Lower leg skin (tissue), 3 donors: ENCODE measurements at regions not wholly inside any gene's neighbourhood (a gene's known extent, or its start where the extent isn't known, plus 50 kb on each side); places are given as distances from the start of the nearest gene placed in this dataset.

Experiments used
- POLR2A ChIP-seq, 2 donors: fragments of 450-650 bp; IDR thresholded peaks; one replicate each; pipeline ENCODE4 v1.6.1; 2016 to 2017; ENCODE audit warnings: antibody characterized with exemption in 2 of 2, mild to moderate bottlenecking in 1 of 2, moderate library complexity in 1 of 2
- TF ChIP-seq, protein P1 (sequence below), 3 donors: fragments of 450-650 bp; IDR thresholded peaks; one replicate each; pipeline ENCODE4 v1.5.1; 2016; ENCODE audit warnings: antibody characterized with exemption in 3 of 3, mild to moderate bottlenecking in 3 of 3, moderate library complexity in 2 of 3

DNA sequence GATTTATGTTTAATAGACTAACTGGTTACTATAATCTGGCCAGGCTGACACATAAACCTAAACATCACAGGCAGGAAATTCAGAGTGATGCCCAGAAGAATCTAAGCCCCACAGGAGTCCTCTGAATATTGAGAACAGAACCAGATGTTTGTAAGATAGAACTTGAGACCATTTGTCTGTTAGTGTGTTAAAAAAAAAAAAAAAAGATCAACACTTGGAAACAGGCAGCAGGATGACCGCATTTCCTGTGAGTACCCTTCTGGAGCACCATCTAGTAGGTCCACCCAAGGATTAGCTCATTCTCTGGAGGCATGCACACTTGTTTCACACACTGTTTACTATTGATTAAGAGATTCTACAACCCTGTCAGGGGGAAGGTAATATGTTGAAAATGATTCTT is 111.4 kb upstream of the VANGL1 start:
- TF ChIP-seq, protein P1, sequence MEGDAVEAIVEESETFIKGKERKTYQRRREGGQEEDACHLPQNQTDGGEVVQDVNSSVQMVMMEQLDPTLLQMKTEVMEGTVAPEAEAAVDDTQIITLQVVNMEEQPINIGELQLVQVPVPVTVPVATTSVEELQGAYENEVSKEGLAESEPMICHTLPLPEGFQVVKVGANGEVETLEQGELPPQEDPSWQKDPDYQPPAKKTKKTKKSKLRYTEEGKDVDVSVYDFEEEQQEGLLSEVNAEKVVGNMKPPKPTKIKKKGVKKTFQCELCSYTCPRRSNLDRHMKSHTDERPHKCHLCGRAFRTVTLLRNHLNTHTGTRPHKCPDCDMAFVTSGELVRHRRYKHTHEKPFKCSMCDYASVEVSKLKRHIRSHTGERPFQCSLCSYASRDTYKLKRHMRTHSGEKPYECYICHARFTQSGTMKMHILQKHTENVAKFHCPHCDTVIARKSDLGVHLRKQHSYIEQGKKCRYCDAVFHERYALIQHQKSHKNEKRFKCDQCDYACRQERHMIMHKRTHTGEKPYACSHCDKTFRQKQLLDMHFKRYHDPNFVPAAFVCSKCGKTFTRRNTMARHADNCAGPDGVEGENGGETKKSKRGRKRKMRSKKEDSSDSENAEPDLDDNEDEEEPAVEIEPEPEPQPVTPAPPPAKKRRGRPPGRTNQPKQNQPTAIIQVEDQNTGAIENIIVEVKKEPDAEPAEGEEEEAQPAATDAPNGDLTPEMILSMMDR (IDR thresholded peaks at IDR 0.05) = no peak
- no peak for TF ChIP-seq POLR2A (IDR thresholded peaks at IDR 0.05)
